ENCODE measurements at regions not wholly inside any gene's neighbourhood (a gene's known extent, or its start where the extent isn't known, plus 50 kb on each side); places are given as distances from the start of the nearest gene placed in this dataset.
"Not testable (repeated sequence)": the region's sequence is repeated elsewhere in the genome, so short reads cannot be mapped to it uniquely, and the experiment has no call there.

GRCh38 chr3:170814822-170815221 lies 55.2 kb downstream of the RPL22L1 start:
- Histone ChIP-seq H3K27me3 (ENCODE audit: low read depth, low read length) (no peaks in the 10 kb centered on the region), H3K4me1 (ENCODE audit: control insufficient read depth in 1 of 2, insufficient read depth in 2 of 2, low read length in 2 of 2) (peaks cover 0 to 6% of the 10 kb centered on the region in 2 donors)

GRCh38 chr3:170813266-170813665 lies 56.7 kb downstream of the RPL22L1 start:
- H3K27me3 ChIP-seq (ENCODE audit: low read depth, low read length) = no peaks in the 10 kb centered on the region
- H3K4me1 ChIP-seq (ENCODE audit: control insufficient read depth in 1 of 2, insufficient read depth in 2 of 2, low read length in 2 of 2) = peaks cover 3 to 6% of the 10 kb centered on the region in 2 donors
- no peaks in the 10 kb centered on the region for H3K9me3 ChIP-seq (ENCODE audit: control insufficient read depth in 1 of 2, low read length in 2 of 2)
- no peaks in the 10 kb centered on the region for H3K36me3 ChIP-seq (ENCODE audit: control insufficient read depth in 1 of 2, insufficient read depth in 2 of 2, low read length in 2 of 2)
- no peak overlapping the region for H3K27ac ChIP-seq (ENCODE audit: low read length)
- no peak overlapping the region for H3K4me3 ChIP-seq (ENCODE audit: low read depth in 1 of 2, low read length in 2 of 2)

More at GRCh38 chr3:170814822-170815221, 55.2 kb downstream of the RPL22L1 start:
- Histone ChIP-seq H3K36me3 (ENCODE audit: control insufficient read depth in 1 of 2, insufficient read depth in 2 of 2, low read length in 2 of 2) (no peaks in the 10 kb centered on the region), H3K27ac (ENCODE audit: low read length) (no peak overlapping the region), H3K9me3 (ENCODE audit: control insufficient read depth in 1 of 2, low read length in 2 of 2) (no peaks in the 10 kb centered on the region), H3K4me3 (ENCODE audit: low read depth in 1 of 2, low read length in 2 of 2) (no peak overlapping the region)

- no peaks in the 10 kb centered on the region for H3K9me3 ChIP-seq (ENCODE audit: control insufficient read depth in 1 of 2, low read length in 2 of 2)
- no peak overlapping the region for H3K27ac ChIP-seq (ENCODE audit: low read length)
- H3K4me3 ChIP-seq (ENCODE audit: low read depth in 1 of 2, low read length in 2 of 2) = no peak overlapping the region
- no peaks in the 10 kb centered on the region for H3K27me3 ChIP-seq (ENCODE audit: low read depth, low read length)
- H3K4me1 ChIP-seq (ENCODE audit: control insufficient read depth in 1 of 2, insufficient read depth in 2 of 2, low read length in 2 of 2) = peaks cover 3 to 6% of the 10 kb centered on the region in 2 donors
- no peaks in the 10 kb centered on the region for H3K36me3 ChIP-seq (ENCODE audit: control insufficient read depth in 1 of 2, insufficient read depth in 2 of 2, low read length in 2 of 2)
Observed at GRCh38 chr3:170811928-170812591, 57.9 kb downstream of the RPL22L1 start.

GRCh38 chr3:170811515-170811914 lies 58.5 kb downstream of the RPL22L1 start:
- no peak overlapping the region for H3K4me3 ChIP-seq (ENCODE audit: low read depth in 1 of 2, low read length in 2 of 2)

GRCh38 chr3:170809975-170810357 lies 60.0 kb downstream of the RPL22L1 start:
- Histone ChIP-seq H3K4me1 (ENCODE audit: control insufficient read depth in 1 of 2, insufficient read depth in 2 of 2, low read length in 2 of 2) (peaks cover 3 to 6% of the 10 kb centered on the region in 2 donors), H3K27me3 (ENCODE audit: low read depth, low read length) (no peaks in the 10 kb centered on the region), H3K9me3 (ENCODE audit: control insufficient read depth in 1 of 2, low read length in 2 of 2) (no peaks in the 10 kb centered on the region), H3K4me3 (ENCODE audit: low read depth in 1 of 2, low read length in 2 of 2) (no peak overlapping the region), H3K36me3 (ENCODE audit: control insufficient read depth in 1 of 2, insufficient read depth in 2 of 2, low read length in 2 of 2) (no peaks in the 10 kb centered on the region), H3K27ac (ENCODE audit: low read length) (no peak overlapping the region)

More at GRCh38 chr3:170811515-170811914, 58.5 kb downstream of the RPL22L1 start:
- Histone ChIP-seq H3K4me1 (ENCODE audit: control insufficient read depth in 1 of 2, insufficient read depth in 2 of 2, low read length in 2 of 2) (peaks cover 3 to 6% of the 10 kb centered on the region in 2 donors), H3K27ac (ENCODE audit: low read length) (no peak overlapping the region), H3K36me3 (ENCODE audit: control insufficient read depth in 1 of 2, insufficient read depth in 2 of 2, low read length in 2 of 2) (no peaks in the 10 kb centered on the region), H3K27me3 (ENCODE audit: low read depth, low read length) (no peaks in the 10 kb centered on the region), H3K9me3 (ENCODE audit: control insufficient read depth in 1 of 2, low read length in 2 of 2) (no peaks in the 10 kb centered on the region)

- Histone ChIP-seq H3K27ac (ENCODE audit: low read length) (no peak overlapping the region), H3K4me3 (ENCODE audit: low read depth in 1 of 2, low read length in 2 of 2) (no peak overlapping the region), H3K27me3 (ENCODE audit: low read depth, low read length) (no peaks in the 10 kb centered on the region), H3K9me3 (ENCODE audit: control insufficient read depth in 1 of 2, low read length in 2 of 2) (no peaks in the 10 kb centered on the region), H3K36me3 (ENCODE audit: control insufficient read depth in 1 of 2, insufficient read depth in 2 of 2, low read length in 2 of 2) (no peaks in the 10 kb centered on the region), H3K4me1 (ENCODE audit: control insufficient read depth in 1 of 2, insufficient read depth in 2 of 2, low read length in 2 of 2) (peaks cover 3 to 6% of the 10 kb centered on the region in 2 donors)
Observed at GRCh38 chr3:170809007-170809974, 60.7 kb downstream of the RPL22L1 start.

GRCh38 chr3:170808041-170808440 lies 62.0 kb downstream of the RPL22L1 start:
- no peaks in the 10 kb centered on the region for H3K27me3 ChIP-seq (ENCODE audit: low read depth, low read length)
- no peak overlapping the region for H3K4me3 ChIP-seq (ENCODE audit: low read depth in 1 of 2, low read length in 2 of 2)
- no peaks in the 10 kb centered on the region for H3K9me3 ChIP-seq (ENCODE audit: control insufficient read depth in 1 of 2, low read length in 2 of 2)
- H3K27ac ChIP-seq (ENCODE audit: low read length) = no peak overlapping the region
- no peaks in the 10 kb centered on the region for H3K36me3 ChIP-seq (ENCODE audit: control insufficient read depth in 1 of 2, insufficient read depth in 2 of 2, low read length in 2 of 2)
- H3K4me1 ChIP-seq (ENCODE audit: control insufficient read depth in 1 of 2, insufficient read depth in 2 of 2, low read length in 2 of 2) = peaks cover 3 to 6% of the 10 kb centered on the region in 2 donors

GRCh38 chr3:170806676-170807075 lies 63.3 kb downstream of the RPL22L1 start:
- Histone ChIP-seq H3K4me3 (ENCODE audit: low read depth in 1 of 2, low read length in 2 of 2) (no peak overlapping the region), H3K9me3 (ENCODE audit: control insufficient read depth in 1 of 2, low read length in 2 of 2) (no peaks in the 10 kb centered on the region), H3K4me1 (ENCODE audit: control insufficient read depth in 1 of 2, insufficient read depth in 2 of 2, low read length in 2 of 2) (peaks cover 0 to 3% of the 10 kb centered on the region in 2 donors), H3K27me3 (ENCODE audit: low read depth, low read length) (no peaks in the 10 kb centered on the region), H3K27ac (ENCODE audit: low read length) (no peak overlapping the region), H3K36me3 (ENCODE audit: control insufficient read depth in 1 of 2, insufficient read depth in 2 of 2, low read length in 2 of 2) (no peaks in the 10 kb centered on the region)

- peaks cover 0 to 3% of the 10 kb centered on the region in 2 donors for H3K4me1 ChIP-seq (ENCODE audit: control insufficient read depth in 1 of 2, insufficient read depth in 2 of 2, low read length in 2 of 2)
- no peaks in the 10 kb centered on the region for H3K36me3 ChIP-seq (ENCODE audit: control insufficient read depth in 1 of 2, insufficient read depth in 2 of 2, low read length in 2 of 2)
- H3K27me3 ChIP-seq (ENCODE audit: low read depth, low read length) = no peaks in the 10 kb centered on the region
- no peaks in the 10 kb centered on the region for H3K9me3 ChIP-seq (ENCODE audit: control insufficient read depth in 1 of 2, low read length in 2 of 2)
- no peak overlapping the region for H3K4me3 ChIP-seq (ENCODE audit: low read depth in 1 of 2, low read length in 2 of 2)
- H3K27ac ChIP-seq (ENCODE audit: low read length) = no peak overlapping the region
Observed at GRCh38 chr3:170806141-170806540, 63.9 kb downstream of the RPL22L1 start.

GRCh38 chr3:170805296-170805695 lies 64.7 kb downstream of the RPL22L1 start:
- not testable (repeated sequence) for H3K27ac ChIP-seq (ENCODE audit: low read length); H3K27me3 ChIP-seq (ENCODE audit: low read depth, low read length); H3K9me3 ChIP-seq (ENCODE audit: control insufficient read depth in 1 of 2, low read length in 2 of 2); H3K36me3 ChIP-seq (ENCODE audit: control insufficient read depth in 1 of 2, insufficient read depth in 2 of 2, low read length in 2 of 2); H3K4me3 ChIP-seq (ENCODE audit: low read depth in 1 of 2, low read length in 2 of 2); H3K4me1 ChIP-seq (ENCODE audit: control insufficient read depth in 1 of 2, insufficient read depth in 2 of 2, low read length in 2 of 2)

GRCh38 chr3:170804634-170805033 lies 65.4 kb downstream of the RPL22L1 start:
- H3K27ac ChIP-seq (ENCODE audit: low read length); H3K9me3 ChIP-seq (ENCODE audit: control insufficient read depth in 1 of 2, low read length in 2 of 2); H3K4me3 ChIP-seq (ENCODE audit: low read depth in 1 of 2, low read length in 2 of 2); H3K4me1 ChIP-seq (ENCODE audit: control insufficient read depth in 1 of 2, insufficient read depth in 2 of 2, low read length in 2 of 2); H3K27me3 ChIP-seq (ENCODE audit: low read depth, low read length); H3K36me3 ChIP-seq (ENCODE audit: control insufficient read depth in 1 of 2, insufficient read depth in 2 of 2, low read length in 2 of 2): not testable (repeated sequence)

Measured in muscle layer of duodenum (tissue), 2 donors.